Skin epidermis (tissue), 12 donors: ENCODE measurements at regions not wholly inside any gene's neighbourhood (a gene's known extent, or its start where the extent isn't known, plus 50 kb on each side); places are given as distances from the start of the nearest gene placed in this dataset.
"Not testable (repeated sequence)": the region's sequence is repeated elsewhere in the genome, so short reads cannot be mapped to it uniquely, and the experiment has no call there.

Experiments used
- H3K27ac ChIP-seq, 21 experiments: fragments of 200-600 bp; sonication (generic) in 11 of 21; one replicate each; pipeline ENCODE4 v1.5.0; 2020; ENCODE audit warnings: mild to moderate bottlenecking in 3 of 21, inconsistent platforms in 2 of 21, moderate library complexity in 2 of 21
- H3K4me3 ChIP-seq, 7 experiments: fragments of 200-600 bp; sonication (generic) in 2 of 7; one replicate each; pipeline ENCODE4 v1.5.0; 2020; ENCODE audit warnings: inconsistent platforms in 2 of 7, mild to moderate bottlenecking in 2 of 7, moderate library complexity in 1 of 7

- H3K27ac ChIP-seq, H3K4me3 ChIP-seq: not testable (repeated sequence)
Observed at GRCh38 chr16:29160171-29160570, 175.3 kb downstream of the LAT start.

- peak overlapping the region in 1 of 21 experiments; percentile 44 for H3K27ac ChIP-seq
Observed at GRCh38 chr16:29159603-29160002, 174.8 kb downstream of the LAT start.

GRCh38 chr16:29158785-29159184 lies 173.9 kb downstream of the LAT start:
- Histone ChIP-seq H3K27ac (peak overlapping the region in 9 of 21 experiments; percentile 46 to 91 (median 78)), H3K4me3 (no peak overlapping the region)

More at GRCh38 chr16:29159603-29160002, 174.8 kb downstream of the LAT start:
- H3K4me3 ChIP-seq = not testable (repeated sequence)

- H3K4me3 ChIP-seq = not testable (repeated sequence)
- peak overlapping the region in 18 of 21 experiments; percentile 46 to 91 (median 74) for H3K27ac ChIP-seq
Observed at GRCh38 chr16:29158031-29158784, 173.4 kb downstream of the LAT start.

GRCh38 chr16:29157051-29157923 lies 172.4 kb downstream of the LAT start:
- peak overlapping the region in 20 of 21 experiments; percentile 21 to 91 (median 76) for H3K27ac ChIP-seq
- not testable (repeated sequence) for H3K4me3 ChIP-seq

- peak overlapping the region in 20 of 21 experiments; percentile 1 to 91 (median 68) for H3K27ac ChIP-seq
- H3K4me3 ChIP-seq = no peak overlapping the region
Observed at GRCh38 chr16:29156511-29156910, 171.7 kb downstream of the LAT start.

- peak overlapping the region in 16 of 21 experiments; percentile 43 to 91 (median 72) for H3K27ac ChIP-seq
- H3K4me3 ChIP-seq = not testable (repeated sequence)
Observed at GRCh38 chr16:29155866-29156200, 171.0 kb downstream of the LAT start.

- H3K4me3 ChIP-seq = not testable (repeated sequence)
Observed at GRCh38 chr16:29155131-29155865, 170.4 kb downstream of the LAT start.

GRCh38 chr16:29154676-29155121 lies 169.8 kb downstream of the LAT start:
- Histone ChIP-seq H3K4me3 (no peak overlapping the region), H3K27ac (peak overlapping the region in 10 of 21 experiments; percentile 7 to 86 (median 51))

More at GRCh38 chr16:29155131-29155865, 170.4 kb downstream of the LAT start:
- peak overlapping the region in 15 of 21 experiments; percentile 43 to 91 (median 73) for H3K27ac ChIP-seq

GRCh38 chr16:29154088-29154487 lies 169.2 kb downstream of the LAT start:
- H3K4me3 ChIP-seq = no peak overlapping the region
- peak overlapping the region in 6 of 21 experiments; percentile 29 to 86 (median 54) for H3K27ac ChIP-seq

GRCh38 chr16:29153307-29153706 lies 168.5 kb downstream of the LAT start:
- H3K27ac ChIP-seq = peak overlapping the region in 5 of 21 experiments; percentile 18 to 86 (median 44)
- not testable (repeated sequence) for H3K4me3 ChIP-seq

GRCh38 chr16:29152544-29153031 lies 167.7 kb downstream of the LAT start:
- peak overlapping the region in 1 of 21 experiments; percentile 14 for H3K27ac ChIP-seq

GRCh38 chr16:29151317-29151716 lies 166.5 kb downstream of the LAT start:
- H3K4me3 ChIP-seq = no peak overlapping the region
- peak overlapping the region in 1 of 21 experiments; percentile 7 for H3K27ac ChIP-seq

More at GRCh38 chr16:29152544-29153031, 167.7 kb downstream of the LAT start:
- not testable (repeated sequence) for H3K4me3 ChIP-seq

GRCh38 chr16:29149912-29150311 lies 165.1 kb downstream of the LAT start:
- H3K27ac ChIP-seq = peak overlapping the region in 8 of 21 experiments; percentile 22 to 86 (median 70)

GRCh38 chr16:29148867-29149272 lies 164.0 kb downstream of the LAT start:
- H3K27ac ChIP-seq = peak overlapping the region in 13 of 21 experiments; percentile 34 to 86 (median 69)
- H3K4me3 ChIP-seq = no peak overlapping the region

More at GRCh38 chr16:29149912-29150311, 165.1 kb downstream of the LAT start:
- not testable (repeated sequence) for H3K4me3 ChIP-seq

GRCh38 chr16:29148131-29148691 lies 163.4 kb downstream of the LAT start:
- Histone ChIP-seq H3K27ac (peak overlapping the region in 13 of 21 experiments; percentile 34 to 86 (median 69)), H3K4me3 (no peak overlapping the region)

- peak overlapping the region in 6 of 21 experiments; percentile 45 to 86 (median 74) for H3K27ac ChIP-seq
Observed at GRCh38 chr16:29147710-29148109, 162.9 kb downstream of the LAT start.

GRCh38 chr16:29146808-29147643 lies 162.2 kb downstream of the LAT start:
- H3K4me3 ChIP-seq = not testable (repeated sequence)
- H3K27ac ChIP-seq = peak overlapping the region in 2 of 21 experiments; percentile 27 to 44

More at GRCh38 chr16:29147710-29148109, 162.9 kb downstream of the LAT start:
- H3K4me3 ChIP-seq = not testable (repeated sequence)
